HG03571 (cell line): ENCODE measurements at regions not wholly inside any gene's neighbourhood (a gene's known extent, or its start where the extent isn't known, plus 50 kb on each side); places are given as distances from the start of the nearest gene placed in this dataset.
"Not testable (repeated sequence)": the region's sequence is repeated elsewhere in the genome, so short reads cannot be mapped to it uniquely, and the experiment has no call there.

Experiments used
- ATAC-seq: cut with Tn5 transposase; IDR thresholded peaks from one replicate; pipeline ENCODE4 v1.9.1; 2021; ENCODE audit not compliant: unreplicated experiment

- no peak for ATAC-seq
Measured at GRCh38 chr4:164058776-164059445, 564.4 kb downstream of the TMA16 start.

DNA sequence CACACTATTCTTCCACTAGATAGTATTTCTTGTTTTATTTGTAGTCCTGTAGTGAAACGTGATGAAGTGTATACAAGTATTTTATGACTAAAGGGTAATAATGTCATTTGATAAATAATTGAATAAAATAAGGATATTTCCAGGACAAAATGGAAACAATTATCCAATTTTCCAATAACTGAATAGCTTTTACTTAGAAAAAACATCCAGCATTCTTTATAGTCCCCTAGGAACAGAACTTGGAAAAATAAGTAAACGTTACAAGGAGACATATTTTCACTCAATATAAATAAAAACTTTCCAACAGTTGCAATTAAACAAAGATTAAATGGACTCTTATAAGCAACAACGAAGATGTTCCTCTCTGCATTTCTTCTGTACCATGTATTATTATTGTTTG is 566.0 kb downstream of the TMA16 start:
- no peak for ATAC-seq

GRCh38 chr4:164068392-164068791 is 573.9 kb downstream of the TMA16 start:
- ATAC-seq, result no peak

GRCh38 chr4:164070625-164071024 is 576.1 kb downstream of the TMA16 start:
- ATAC-seq, result no peak

DNA sequence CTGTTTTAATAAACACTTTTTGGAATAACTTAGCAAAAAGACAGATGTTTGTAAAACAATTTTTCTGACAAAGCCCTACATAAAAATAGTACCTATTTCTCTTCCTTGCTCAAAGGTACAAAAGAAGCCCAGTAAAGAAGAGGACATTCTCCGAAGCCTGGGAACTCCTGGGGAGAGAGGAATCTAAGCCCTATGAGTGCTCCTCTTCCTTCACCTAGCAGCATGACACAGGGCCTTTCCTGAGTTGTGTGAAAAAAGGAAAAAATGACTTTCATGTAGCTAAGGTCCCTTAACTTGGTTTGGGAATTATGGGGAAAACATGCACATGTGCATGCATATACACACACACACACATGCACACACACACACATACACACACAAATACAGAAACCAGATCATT is 586.9 kb downstream of the TMA16 start:
- no peak for ATAC-seq

- ATAC-seq, result no peak
Measured at GRCh38 chr4:164081801-164082200, 587.3 kb downstream of the TMA16 start.

- no peak for ATAC-seq
Measured at GRCh38 chr4:164087733-164088132, 593.2 kb downstream of the TMA16 start.

DNA sequence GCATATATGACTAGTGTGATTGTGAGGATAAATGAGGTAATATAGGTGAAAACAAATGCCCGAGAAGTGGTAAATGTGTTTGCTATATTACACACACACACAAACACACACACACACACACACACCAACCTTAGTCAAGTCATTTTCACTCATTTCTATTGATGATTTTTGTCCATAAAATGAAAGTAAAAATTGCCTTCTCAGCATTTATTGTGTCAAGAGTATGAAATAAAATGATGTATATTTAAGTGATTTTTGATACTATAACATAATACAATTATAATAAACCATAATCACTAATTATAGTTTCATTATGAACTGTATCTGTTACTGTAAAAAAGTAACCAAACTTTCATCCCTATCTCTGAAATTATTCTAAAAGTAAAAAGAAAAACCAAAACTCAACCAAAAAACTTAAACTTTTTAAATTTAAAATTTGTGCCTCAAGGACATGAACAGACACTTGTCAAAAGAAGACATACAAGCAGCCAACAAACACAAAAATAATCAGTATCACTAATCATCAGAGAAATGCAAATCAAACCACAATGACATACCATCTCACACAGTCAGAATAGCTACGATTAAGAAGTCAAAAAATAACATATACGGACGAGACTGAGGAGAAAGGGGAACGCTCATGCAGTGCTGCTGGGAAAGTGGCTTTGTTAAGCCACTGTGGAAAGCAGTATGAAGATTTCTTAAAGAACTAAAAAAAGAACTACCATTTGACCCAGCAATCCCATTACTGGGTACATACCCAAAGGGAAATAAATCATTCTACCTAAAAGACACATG is 601.0 kb downstream of the TMA16 start:
- no peak for ATAC-seq

- ATAC-seq, result no peak
Measured at GRCh38 chr4:164096766-164097518, 602.5 kb downstream of the TMA16 start.

- not testable (repeated sequence) for ATAC-seq
Measured at GRCh38 chr4:164100741-164101365, 606.4 kb downstream of the TMA16 start.

GRCh38 chr4:164108971-164109370 is 614.5 kb downstream of the TMA16 start:
- ATAC-seq, result no peak

DNA sequence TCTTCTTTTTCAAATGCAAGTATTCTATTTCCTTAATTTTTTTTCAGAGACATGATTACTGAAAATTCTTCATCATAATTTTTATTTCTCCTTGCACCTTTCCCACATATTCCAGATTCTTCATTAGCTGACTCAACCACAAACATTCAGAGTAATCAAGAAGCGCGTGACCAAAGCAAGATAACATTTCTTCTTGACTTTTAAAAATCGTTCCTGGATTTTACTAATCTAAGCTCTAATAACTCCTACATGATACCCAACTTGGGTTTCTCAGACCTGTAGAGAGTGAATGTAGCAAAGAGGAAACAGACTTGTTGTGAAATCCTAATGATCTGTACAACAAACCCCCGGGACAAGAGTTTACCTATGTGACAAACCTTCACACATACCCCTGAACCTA is 615.0 kb downstream of the TMA16 start:
- ATAC-seq, result no peak

GRCh38 chr4:164115236-164115635 is 620.7 kb downstream of the TMA16 start:
- no peak for ATAC-seq

GRCh38 chr4:164116286-164116685 is 621.8 kb downstream of the TMA16 start:
- ATAC-seq, result no peak

- ATAC-seq, result no peak
Measured at GRCh38 chr4:164134388-164134787, 619.5 kb upstream of the SMIM31 start.

GRCh38 chr4:164136180-164136616 is 617.7 kb upstream of the SMIM31 start:
- no peak for ATAC-seq

- ATAC-seq, result no peak
Measured at GRCh38 chr4:164138521-164138920, 615.4 kb upstream of the SMIM31 start.

- no peak for ATAC-seq
Measured at GRCh38 chr4:164139291-164139690, 614.6 kb upstream of the SMIM31 start.

DNA sequence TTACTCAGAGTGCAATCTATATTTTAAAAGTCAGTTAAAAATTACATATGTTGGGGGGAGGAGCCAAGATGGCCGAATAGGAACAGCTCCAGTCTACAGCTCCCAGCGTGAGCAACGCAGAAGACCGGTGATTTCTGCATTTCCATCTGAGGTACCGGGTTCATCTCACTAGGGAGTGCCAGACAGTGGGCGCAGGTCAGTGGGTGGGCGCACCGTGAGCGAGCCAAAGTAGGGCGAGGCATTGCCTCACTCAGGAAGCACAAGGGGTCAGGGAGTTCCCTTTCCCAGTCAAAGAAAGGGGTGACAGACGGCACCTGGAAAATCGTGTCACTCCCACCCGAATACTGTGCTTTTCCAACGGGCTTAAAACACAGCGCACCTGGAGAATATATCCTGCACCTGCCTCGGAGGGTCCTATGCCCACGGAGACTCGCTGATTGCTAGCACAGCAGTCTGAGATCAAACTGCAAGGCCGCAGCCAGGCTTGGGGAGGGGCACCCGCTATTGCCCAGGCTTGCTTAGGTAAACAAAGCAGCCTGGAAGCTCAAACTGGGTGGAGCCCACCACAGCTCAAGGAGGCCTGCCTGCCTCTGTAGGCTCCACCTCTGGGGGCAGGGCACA is 612.1 kb upstream of the SMIM31 start:
- ATAC-seq, result not testable (repeated sequence)

GRCh38 chr4:164154416-164154815 is 599.5 kb upstream of the SMIM31 start:
- no peak for ATAC-seq

- ATAC-seq, result no peak
Measured at GRCh38 chr4:164169591-164169990, 584.3 kb upstream of the SMIM31 start.
